Gastroesophageal sphincter (tissue), 3 donors: ENCODE measurements at regions not wholly inside any gene's neighbourhood (a gene's known extent, or its start where the extent isn't known, plus 50 kb on each side); places are given as distances from the start of the nearest gene placed in this dataset.

Source experiments
- CTCF ChIP-seq, 4 experiments: fragments of 200-600 bp in 2 of 4; fragments of 450-650 bp in 2 of 4; sonication (generic) in 1 of 4; IDR thresholded peaks; one replicate each; pipeline ENCODE4 v1.5.1; 2017 to 2019; ENCODE audit warnings: antibody characterized with exemption in 4 of 4, mild to moderate bottlenecking in 2 of 4, moderate library complexity in 2 of 4
- EP300 ChIP-seq: sonication (generic); formaldehyde crosslinking; IDR thresholded peaks from one replicate; pipeline ENCODE4 v1.6.1; 2017; ENCODE audit warnings: antibody characterized with exemption, mild to moderate bottlenecking
- POLR2A ChIP-seq, 2 donors: fragments of 450-650 bp; IDR thresholded peaks; one replicate each; pipeline ENCODE4 v1.6.1; 2017; ENCODE audit warnings: antibody characterized with exemption in 2 of 2, mild to moderate bottlenecking in 2 of 2, moderate library complexity in 1 of 2
- POLR2AphosphoS5 ChIP-seq: sonication (generic); formaldehyde crosslinking; IDR thresholded peaks from one replicate; pipeline ENCODE4 v1.6.1; 2017; ENCODE audit warnings: antibody characterized with exemption

GRCh38 chr2:2868085-2868484 is 509.5 kb downstream of the EIPR1 start:
- TF ChIP-seq CTCF (IDR thresholded peaks at IDR 0.05) (no peak), POLR2AphosphoS5 (no peak), POLR2A (IDR thresholded peaks at IDR 0.05) (no peak), EP300 (no peak)
